ENCODE measurements at regions not wholly inside any gene's neighbourhood (a gene's known extent, or its start where the extent isn't known, plus 50 kb on each side); places are given as distances from the start of the nearest gene placed in this dataset.

- ATAC-seq, result no peak
- no peak for TF ChIP-seq SNAI2 (CRISPR knock-in tag; IDR thresholded peaks at IDR 0.05)
- no peak for TF ChIP-seq TSHZ2 (CRISPR knock-in tag; IDR thresholded peaks at IDR 0.05)
- TF ChIP-seq GLIS3 (CRISPR knock-in tag; IDR thresholded peaks at IDR 0.05), result no peak
- no peak for TF ChIP-seq CREB5 (CRISPR knock-in tag; IDR thresholded peaks at IDR 0.05; ENCODE audit: low read depth)
- no peak for TF ChIP-seq ZNF70 (CRISPR knock-in tag; IDR thresholded peaks at IDR 0.05)
- TF ChIP-seq OSR1 (CRISPR knock-in tag; IDR thresholded peaks at IDR 0.05), result no peak
- no peak for TF ChIP-seq ZFP3 (CRISPR knock-in tag; IDR thresholded peaks at IDR 0.05)
- no peak for TF ChIP-seq ZNF565 (CRISPR knock-in tag; conservative IDR thresholded peaks at IDR 0.05; ENCODE audit: low read depth)
- TF ChIP-seq ARNTL (CRISPR knock-in tag; IDR thresholded peaks at IDR 0.05; ENCODE audit: borderline replicate concordance, low read depth), result no peak
- no peak for TF ChIP-seq TCF4 (CRISPR knock-in tag; IDR thresholded peaks at IDR 0.05; ENCODE audit: borderline replicate concordance)
- TF ChIP-seq RARB (CRISPR knock-in tag; IDR thresholded peaks at IDR 0.05), result no peak
- TF ChIP-seq CSRNP3 (CRISPR knock-in tag; IDR thresholded peaks at IDR 0.05), result no peak
- TF ChIP-seq PPARA (CRISPR knock-in tag; IDR thresholded peaks at IDR 0.05; ENCODE audit: borderline replicate concordance), result no peak
- no peak for TF ChIP-seq ESRRG (CRISPR knock-in tag; IDR thresholded peaks at IDR 0.05)
- no peak for TF ChIP-seq ZNF8 (CRISPR knock-in tag; IDR thresholded peaks at IDR 0.05)
- TF ChIP-seq ZFP30 (CRISPR knock-in tag; IDR thresholded peaks at IDR 0.05), result no peak
These were observed 91.7 kb upstream of the RFLNA start for GRCh38 chr12:124203176-124203575.

- no peak for TF ChIP-seq TOX (CRISPR knock-in tag; IDR thresholded peaks at IDR 0.05; ENCODE audit: borderline replicate concordance)
- TF ChIP-seq TSHZ2 (CRISPR knock-in tag; IDR thresholded peaks at IDR 0.05), result no peak
- TF ChIP-seq ZNF70 (CRISPR knock-in tag; IDR thresholded peaks at IDR 0.05), result no peak
- no peak for TF ChIP-seq CSDC2 (CRISPR knock-in tag; IDR thresholded peaks at IDR 0.05)
- no peak for TF ChIP-seq GLIS3 (CRISPR knock-in tag; IDR thresholded peaks at IDR 0.05)
- TF ChIP-seq TCF4 (CRISPR knock-in tag; IDR thresholded peaks at IDR 0.05; ENCODE audit: borderline replicate concordance), result no peak
- no peak for TF ChIP-seq RARB (CRISPR knock-in tag; IDR thresholded peaks at IDR 0.05)
- TF ChIP-seq ZC3H10 (CRISPR knock-in tag; IDR thresholded peaks at IDR 0.05), result no peak
- no peak for TF ChIP-seq OSR1 (CRISPR knock-in tag; IDR thresholded peaks at IDR 0.05)
- no peak for TF ChIP-seq ZFP30 (CRISPR knock-in tag; IDR thresholded peaks at IDR 0.05)
- no peak for TF ChIP-seq ZNF565 (CRISPR knock-in tag; conservative IDR thresholded peaks at IDR 0.05; ENCODE audit: low read depth)
- TF ChIP-seq PATZ1 (CRISPR knock-in tag; IDR thresholded peaks at IDR 0.05; ENCODE audit: borderline replicate concordance), result no peak
- TF ChIP-seq BACH2 (CRISPR knock-in tag; IDR thresholded peaks at IDR 0.05; ENCODE audit: borderline replicate concordance), result no peak
- no peak for TF ChIP-seq CREB5 (CRISPR knock-in tag; IDR thresholded peaks at IDR 0.05; ENCODE audit: low read depth)
- ATAC-seq, result no peak
These were observed 89.5 kb upstream of the RFLNA start for GRCh38 chr12:124205405-124205804.

Data from SK-N-SH treated with all-trans-retinoic acid at 6 μM for 48 hours (cell line).